IMR-90 (cell line): ENCODE measurements at regions not wholly inside any gene's neighbourhood (a gene's known extent, or its start where the extent isn't known, plus 50 kb on each side); places are given as distances from the start of the nearest gene placed in this dataset.

ENCODE experiments used
- BHLHE40 ChIP-seq: fragments of 150-350 bp; IDR thresholded peaks from 2 replicates; pipeline ENCODE4 v1.6.1; 2016; ENCODE audit warnings: mild to moderate bottlenecking, low read depth, low read length
- CEBPB ChIP-seq: IDR thresholded peaks from 2 replicates; pipeline ENCODE4 v1.6.1; 2012; ENCODE audit warnings: low read depth, low read length, improper control_type of control experiment
- CTCF ChIP-seq: conservative IDR thresholded peaks from 2 replicates; pipeline ENCODE4 v1.5.1; 2012; ENCODE audit warnings: mild to moderate bottlenecking, low read depth, low read length, improper control_type of control experiment
- ELK1 ChIP-seq: fragments of 150-350 bp; IDR thresholded peaks from 2 replicates; pipeline ENCODE4 v1.6.1; 2016; ENCODE audit warnings: low read depth, mild to moderate bottlenecking, low read length, moderate library complexity, borderline replicate concordance
- FOS ChIP-seq: fragments of 150-350 bp; IDR thresholded peaks from 2 replicates; pipeline ENCODE4 v1.6.1; 2016; ENCODE audit warnings: low read depth, low read length
- MXI1 ChIP-seq: IDR thresholded peaks from 2 replicates; pipeline ENCODE4 v1.6.1; 2012; ENCODE audit warnings: low read depth, mild to moderate bottlenecking, low read length, moderate library complexity, borderline replicate concordance
- NFE2L2 ChIP-seq: fragments of 150-350 bp; IDR thresholded peaks from 2 replicates; pipeline ENCODE4 v1.6.1; 2016; ENCODE audit warnings: low read depth, mild to moderate bottlenecking, low read length
- POLR2A ChIP-seq: IDR thresholded peaks from 2 replicates; pipeline ENCODE4 v1.6.1; 2012; ENCODE audit warnings: mild to moderate bottlenecking, low read depth, low read length
- RAD21 ChIP-seq: IDR thresholded peaks from 2 replicates; pipeline ENCODE4 v1.6.1; 2012; ENCODE audit warnings: low read length, improper control_type of control experiment
- RCOR1 ChIP-seq: IDR thresholded peaks from 2 replicates; pipeline ENCODE4 v1.6.1; 2012; ENCODE audit warnings: mild to moderate bottlenecking, low read length, improper control_type of control experiment; ENCODE audit not compliant: insufficient replicate concordance
- RFX5 ChIP-seq: IDR thresholded peaks from 2 replicates; pipeline ENCODE4 v1.8.0; 2012; ENCODE audit warnings: low read depth, mild to moderate bottlenecking, low read length, moderate library complexity
- USF2 ChIP-seq: fragments of 150-350 bp; IDR thresholded peaks from 2 replicates; pipeline ENCODE4 v1.6.1; 2017; ENCODE audit warnings: mild to moderate bottlenecking, antibody characterized with exemption, low read length, low read depth

- no peak for TF ChIP-seq CTCF
- no peak for TF ChIP-seq RAD21
- TF ChIP-seq USF2 = no peak
- TF ChIP-seq POLR2A = no peak
- no peak for TF ChIP-seq RFX5
- TF ChIP-seq BHLHE40 = no peak
- TF ChIP-seq ELK1 = no peak
- TF ChIP-seq FOS = no peak
- TF ChIP-seq NFE2L2 = no peak
- no peak for TF ChIP-seq CEBPB
- TF ChIP-seq RCOR1 = no peak
- TF ChIP-seq MXI1 = no peak
These were observed 66.1 kb upstream of the PDZD8 start for GRCh38 chr10:117441361-117441760.
